A673 (cell line): ENCODE measurements at regions not wholly inside any gene's neighbourhood (a gene's known extent, or its start where the extent isn't known, plus 50 kb on each side); places are given as distances from the start of the nearest gene placed in this dataset.

ENCODE experiments used
- EZH2 ChIP-seq: fragments of 200-600 bp; sonication (generic); IDR thresholded peaks from 2 replicates; pipeline ENCODE4 v1.6.1; 2017; ENCODE audit warnings: borderline replicate concordance, low read depth, mild to moderate bottlenecking, mixed read lengths, antibody characterized with exemption, low read length; ENCODE audit not compliant: poor library complexity, severe bottlenecking
- TF ChIP-seq, protein P1 (sequence below): fragments of 300-800, 200-600 bp; sonication (generic); conservative IDR thresholded peaks from 2 replicates; pipeline ENCODE4 v1.5.1; 2017; ENCODE audit warnings: low read depth, mild to moderate bottlenecking, antibody characterized with exemption, low read length, moderate library complexity, mixed read lengths

DNA sequence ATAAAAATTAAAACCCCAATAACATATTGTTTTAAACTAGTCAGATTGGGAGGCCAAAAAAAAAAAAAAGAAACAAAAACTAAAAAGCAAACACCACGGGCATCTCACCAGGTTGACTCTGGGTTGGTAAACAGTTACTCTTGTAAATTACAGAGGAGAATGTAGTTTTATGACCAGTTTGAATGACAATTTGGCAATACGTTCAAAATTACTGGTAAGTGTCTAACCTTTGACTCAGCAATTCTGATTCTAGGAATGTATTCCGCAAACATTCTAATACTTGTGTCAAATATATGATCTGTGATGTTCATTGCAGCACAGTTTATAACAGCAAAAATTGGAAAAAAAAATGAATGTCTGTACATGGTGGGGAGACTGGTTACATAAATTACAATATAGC, 1376.0 kb downstream of the TBC1D22A start:
- TF ChIP-seq, protein P1, sequence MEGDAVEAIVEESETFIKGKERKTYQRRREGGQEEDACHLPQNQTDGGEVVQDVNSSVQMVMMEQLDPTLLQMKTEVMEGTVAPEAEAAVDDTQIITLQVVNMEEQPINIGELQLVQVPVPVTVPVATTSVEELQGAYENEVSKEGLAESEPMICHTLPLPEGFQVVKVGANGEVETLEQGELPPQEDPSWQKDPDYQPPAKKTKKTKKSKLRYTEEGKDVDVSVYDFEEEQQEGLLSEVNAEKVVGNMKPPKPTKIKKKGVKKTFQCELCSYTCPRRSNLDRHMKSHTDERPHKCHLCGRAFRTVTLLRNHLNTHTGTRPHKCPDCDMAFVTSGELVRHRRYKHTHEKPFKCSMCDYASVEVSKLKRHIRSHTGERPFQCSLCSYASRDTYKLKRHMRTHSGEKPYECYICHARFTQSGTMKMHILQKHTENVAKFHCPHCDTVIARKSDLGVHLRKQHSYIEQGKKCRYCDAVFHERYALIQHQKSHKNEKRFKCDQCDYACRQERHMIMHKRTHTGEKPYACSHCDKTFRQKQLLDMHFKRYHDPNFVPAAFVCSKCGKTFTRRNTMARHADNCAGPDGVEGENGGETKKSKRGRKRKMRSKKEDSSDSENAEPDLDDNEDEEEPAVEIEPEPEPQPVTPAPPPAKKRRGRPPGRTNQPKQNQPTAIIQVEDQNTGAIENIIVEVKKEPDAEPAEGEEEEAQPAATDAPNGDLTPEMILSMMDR, result no peak
- TF ChIP-seq EZH2, result no peak
